Fibroblast of gingiva (primary cell): ENCODE measurements at regions not wholly inside any gene's neighbourhood (a gene's known extent, or its start where the extent isn't known, plus 50 kb on each side); places are given as distances from the start of the nearest gene placed in this dataset.
A peak's percentile ranks its signal among the peaks of the same experiment; 100 is the strongest.

Experiments
- DNase-seq: peaks from one replicate; pipeline ENCODE4 v3.0.0-alpha.2; 2011; ENCODE audit warnings: low read depth

DNA sequence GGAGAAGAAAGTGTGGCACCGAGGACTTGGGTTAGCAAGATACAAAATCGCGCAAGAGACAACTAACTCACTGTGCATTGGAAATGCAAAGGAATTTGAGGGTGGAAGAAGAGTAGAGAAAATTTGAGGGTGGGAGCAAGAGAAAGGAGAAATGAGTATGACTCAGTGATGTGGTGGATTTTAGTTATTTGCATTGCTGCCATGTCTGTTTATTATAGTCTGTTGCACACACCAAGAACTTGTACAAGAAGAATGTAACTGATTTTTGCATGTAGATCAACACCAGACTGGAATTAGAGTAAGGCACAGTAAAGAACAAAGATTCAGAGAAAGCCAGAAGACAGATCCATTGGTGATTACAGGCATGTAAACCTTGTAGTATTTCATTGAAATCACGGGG, 71.6 kb upstream of the SMIM36 start:
- no peak for DNase-seq

GRCh38 chr17:55580596-55581133, 69.4 kb upstream of the SMIM36 start:
- DNase-seq: no peak

- DNase-seq: no peak
These were observed 66.4 kb upstream of the SMIM36 start for GRCh38 chr17:55577687-55578086.

GRCh38 chr17:55576996-55577586, 65.8 kb upstream of the SMIM36 start:
- DNase-seq: peak; percentile 55

- peak; percentile 55 for DNase-seq
These were observed 65.2 kb upstream of the SMIM36 start for GRCh38 chr17:55576237-55576995.

- DNase-seq: no peak
These were observed 63.9 kb upstream of the SMIM36 start for GRCh38 chr17:55575058-55575636.

- DNase-seq: no peak
These were observed 61.3 kb upstream of the SMIM36 start for GRCh38 chr17:55572599-55572998.

DNA sequence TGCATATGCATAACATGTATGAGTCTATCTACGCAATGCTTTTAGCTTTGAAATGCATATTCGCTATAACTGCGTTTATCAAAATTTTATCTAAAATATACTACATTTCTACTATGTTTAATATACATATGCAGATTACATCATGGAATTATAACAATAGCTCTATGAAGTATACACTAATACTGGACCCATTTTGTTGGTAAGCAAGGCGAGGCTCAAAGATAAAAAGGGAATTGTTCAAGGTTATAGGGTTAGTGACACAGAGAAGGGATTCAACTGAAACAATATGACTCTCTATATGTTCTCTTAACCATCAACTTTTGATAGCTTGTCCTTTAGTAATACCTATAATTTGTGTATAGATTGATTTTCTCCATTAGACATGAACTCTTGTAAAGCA, 60.9 kb upstream of the SMIM36 start:
- no peak for DNase-seq

DNA sequence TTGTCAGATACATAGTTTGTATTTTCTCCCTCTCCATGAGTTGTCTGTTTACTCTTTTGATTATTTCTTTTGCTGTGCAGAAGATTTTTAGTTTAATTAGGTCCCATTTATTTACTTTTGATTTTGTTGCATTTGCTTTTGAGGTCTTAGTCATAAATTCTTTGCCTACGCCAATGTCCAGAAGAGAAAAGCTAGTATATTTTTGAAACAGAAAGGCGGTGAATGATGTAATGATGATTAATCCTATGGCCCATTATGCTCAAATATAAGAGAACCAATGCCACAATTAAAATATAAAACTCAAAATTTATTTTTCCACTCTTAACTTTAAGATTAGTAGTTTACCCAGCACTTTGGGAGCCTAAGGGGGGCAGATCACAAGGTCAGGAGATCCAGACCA, 59.8 kb upstream of the SMIM36 start:
- no peak for DNase-seq

GRCh38 chr17:55570391-55570790, 59.1 kb upstream of the SMIM36 start:
- DNase-seq: no peak

DNA sequence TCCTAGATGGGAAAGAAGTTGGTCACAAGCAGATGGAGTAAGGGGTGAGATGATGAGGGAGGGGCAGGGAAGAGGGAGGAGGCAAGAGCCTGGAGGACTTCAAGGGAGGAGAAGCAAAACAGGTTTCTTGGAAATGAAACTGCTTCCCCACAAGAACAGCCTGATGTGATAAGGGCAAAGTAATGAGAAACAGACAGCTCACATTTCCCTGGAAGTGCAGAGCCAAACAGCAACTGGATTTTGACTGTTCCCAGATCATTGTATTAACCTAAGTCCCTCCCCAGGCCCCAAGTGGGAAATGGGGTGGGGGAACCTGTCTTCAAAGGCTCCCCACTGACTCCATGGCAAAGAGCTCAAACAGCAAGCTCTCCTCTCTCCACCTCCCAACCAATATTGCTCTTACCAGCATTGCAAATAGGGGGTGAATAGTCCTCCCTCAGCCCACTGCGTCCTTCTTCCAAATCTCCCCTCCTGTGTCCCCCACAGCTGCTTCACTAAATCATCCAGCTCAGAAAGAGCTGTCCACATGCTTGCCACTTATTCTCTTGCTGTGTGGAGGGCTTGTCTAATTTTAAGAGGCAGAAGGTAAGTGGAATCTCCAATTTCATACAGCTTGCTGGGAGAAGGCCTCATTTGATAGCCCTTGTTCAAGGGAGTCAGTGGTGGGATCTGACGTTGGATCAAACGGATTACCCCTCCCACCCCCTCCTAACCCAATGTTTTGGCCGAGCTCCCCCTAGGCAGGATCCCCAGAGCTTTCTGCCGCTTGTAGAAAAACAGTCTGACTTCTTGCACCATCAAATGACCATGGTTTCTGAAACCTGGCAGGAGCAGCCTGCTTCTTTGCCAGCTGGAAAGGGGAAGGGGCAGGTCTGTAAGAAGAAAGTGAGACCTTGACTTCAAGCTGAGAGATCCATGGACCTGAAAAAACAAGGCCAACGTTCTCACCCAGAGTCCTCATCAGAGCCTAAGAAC, 56.3 kb upstream of the SMIM36 start:
- peak; percentile 19 for DNase-seq

DNA sequence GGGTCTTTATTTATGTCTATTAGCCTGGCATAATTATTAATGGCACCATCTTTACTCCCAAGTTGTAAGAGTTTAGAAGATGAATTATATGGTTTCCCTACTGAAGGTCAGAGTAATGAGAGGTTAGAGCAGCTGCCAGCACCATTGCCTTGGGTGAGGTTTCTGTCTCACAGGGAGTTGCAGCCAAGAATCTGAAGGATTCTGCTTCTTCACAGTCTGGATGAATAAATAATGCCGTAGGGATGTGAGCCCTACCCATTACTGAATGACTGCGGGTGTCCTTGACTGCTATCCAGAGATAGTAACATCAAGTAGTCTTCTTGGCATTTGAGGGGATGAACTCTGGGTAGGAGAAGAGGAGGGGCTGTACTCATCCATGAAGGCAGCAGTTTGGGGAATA, 52.8 kb upstream of the SMIM36 start:
- no peak for DNase-seq

DNA sequence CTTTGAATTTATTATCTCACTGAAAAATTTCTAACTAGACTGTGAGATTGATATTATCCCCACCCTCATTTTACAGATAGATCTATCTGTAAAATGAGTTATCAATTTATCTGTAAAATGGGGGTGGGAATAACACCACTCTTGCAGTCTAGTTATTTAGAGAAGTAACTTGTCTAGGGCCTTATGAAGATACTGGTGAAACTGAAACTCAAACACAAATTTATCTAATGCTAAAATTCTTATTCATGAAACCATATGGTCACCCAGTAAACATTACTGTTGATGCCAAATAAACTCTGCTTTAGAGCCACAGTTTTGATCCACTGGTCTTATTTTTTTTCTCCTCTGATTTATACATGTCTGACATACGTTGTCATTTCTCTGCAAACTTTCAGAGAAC, 52.1 kb upstream of the SMIM36 start:
- no peak for DNase-seq

DNA sequence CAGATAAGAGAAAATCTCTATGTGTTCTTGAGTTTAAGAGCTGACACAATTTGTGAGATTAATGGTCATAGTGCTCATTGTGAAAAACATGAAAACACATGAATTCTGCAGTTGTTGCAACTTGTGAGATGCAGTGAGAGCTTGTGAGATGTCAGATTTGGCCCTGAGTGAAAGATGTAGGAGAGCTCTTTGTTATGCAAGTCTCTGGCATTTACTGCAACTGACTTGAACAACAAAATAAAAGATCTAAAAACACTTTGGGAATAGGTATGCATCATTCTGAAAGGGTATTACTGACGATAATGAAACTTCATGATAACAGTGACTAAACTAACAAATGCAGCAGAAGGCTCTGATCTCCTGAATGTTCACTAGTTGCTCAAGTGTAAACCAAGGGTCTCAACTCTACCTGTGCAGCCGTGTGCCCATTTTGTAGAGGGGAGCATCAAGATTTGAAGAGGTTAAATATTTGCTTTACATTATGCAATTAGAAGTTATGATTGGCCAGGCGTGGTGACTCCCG, 50.8 kb upstream of the SMIM36 start:
- DNase-seq: no peak

- no peak for DNase-seq
These were observed 50.2 kb upstream of the SMIM36 start for GRCh38 chr17:55561316-55561972.
